HTR-8/SVneo (cell line): ENCODE measurements at regions not wholly inside any gene's neighbourhood (a gene's known extent, or its start where the extent isn't known, plus 50 kb on each side); places are given as distances from the start of the nearest gene placed in this dataset.

Experiments
- DNase-seq: peaks from one replicate; pipeline ENCODE4 v3.0.0; 2011; ENCODE audit warnings: low spot score, mixed read lengths; ENCODE audit not compliant: insufficient read length
- FAIRE-seq: peaks from 2 replicates; lab custom pipeline; 2011; peaks lifted over from hg19 to GRCh38; lab: Jason Lieb, UNC

- no peak for DNase-seq
- FAIRE-seq, result no peak
Measured at GRCh38 chr11:71082454-71082853, 169.9 kb downstream of the SHANK2 start.

GRCh38 chr11:71081704-71082230 lies 170.6 kb downstream of the SHANK2 start:
- FAIRE-seq (no peak), DNase-seq (no peak)

- no peak for FAIRE-seq
- peak; percentile 68 for DNase-seq
Measured at GRCh38 chr11:71080239-71081097, 171.9 kb downstream of the SHANK2 start.

- no peak for DNase-seq
- FAIRE-seq, result no peak
Measured at GRCh38 chr11:71079795-71080194, 172.6 kb downstream of the SHANK2 start.

GRCh38 chr11:71078482-71078881 lies 173.9 kb downstream of the SHANK2 start:
- no peak for FAIRE-seq
- no peak for DNase-seq

GRCh38 chr11:71076525-71077304 lies 175.7 kb downstream of the SHANK2 start:
- no peak for DNase-seq
- no peak for FAIRE-seq

- FAIRE-seq (no peak), DNase-seq (no peak)
Measured at GRCh38 chr11:71075871-71076420, 176.4 kb downstream of the SHANK2 start.

GRCh38 chr11:71075116-71075720 lies 177.2 kb downstream of the SHANK2 start:
- no peak for DNase-seq
- no peak for FAIRE-seq

- no peak for FAIRE-seq
- no peak for DNase-seq
Measured at GRCh38 chr11:71071736-71072509, 180.5 kb downstream of the SHANK2 start.

GRCh38 chr11:71070490-71071453 lies 181.6 kb downstream of the SHANK2 start:
- no peak for DNase-seq
- FAIRE-seq, result no peak

- no peak for DNase-seq
- FAIRE-seq, result no peak
Measured at GRCh38 chr11:71068963-71069362, 183.4 kb downstream of the SHANK2 start.

GRCh38 chr11:71067753-71068152 lies 184.6 kb downstream of the SHANK2 start:
- FAIRE-seq, result no peak
- DNase-seq, result no peak

GRCh38 chr11:71066311-71066710 lies 186.1 kb downstream of the SHANK2 start:
- FAIRE-seq (no peak), DNase-seq (no peak)

GRCh38 chr11:71065841-71066240 lies 186.5 kb downstream of the SHANK2 start:
- DNase-seq (no peak), FAIRE-seq (no peak)

- FAIRE-seq, result no peak
- no peak for DNase-seq
Measured at GRCh38 chr11:71064702-71065515, 187.5 kb downstream of the SHANK2 start.

GRCh38 chr11:71064183-71064582 lies 188.2 kb downstream of the SHANK2 start:
- FAIRE-seq, result no peak
- no peak for DNase-seq

GRCh38 chr11:71063129-71063528 lies 189.2 kb downstream of the SHANK2 start:
- DNase-seq (no peak), FAIRE-seq (no peak)

GRCh38 chr11:71062199-71062598 lies 190.2 kb downstream of the SHANK2 start:
- DNase-seq (no peak), FAIRE-seq (no peak)
